HG03066 (cell line): ENCODE measurements at regions not wholly inside any gene's neighbourhood (a gene's known extent, or its start where the extent isn't known, plus 50 kb on each side); places are given as distances from the start of the nearest gene placed in this dataset.

Experiments
- ATAC-seq: cut with Tn5 transposase; IDR thresholded peaks from one replicate; pipeline ENCODE4 v1.9.1; 2021; ENCODE audit warnings: low read depth; ENCODE audit not compliant: unreplicated experiment

DNA sequence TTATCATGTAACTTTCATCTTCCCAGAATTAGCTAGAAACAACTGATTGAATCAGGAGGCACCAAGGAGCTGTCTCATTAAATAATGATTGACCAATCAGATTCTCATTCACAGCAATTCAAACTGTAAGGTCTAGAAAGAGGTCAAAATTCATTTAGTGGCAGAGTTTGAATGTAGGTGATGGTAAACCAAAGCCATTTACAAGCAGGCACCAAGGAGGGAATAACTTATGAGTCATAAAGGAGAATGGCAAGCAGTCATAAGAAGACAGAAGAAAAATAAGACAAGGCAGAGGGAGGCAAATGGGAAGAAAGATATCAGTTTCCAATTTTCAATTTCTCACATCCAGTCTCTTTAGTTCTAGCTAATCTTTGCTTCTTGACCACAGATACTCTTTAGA lies 52.9 kb upstream of the DEFB112 start:
- no peak for ATAC-seq

DNA sequence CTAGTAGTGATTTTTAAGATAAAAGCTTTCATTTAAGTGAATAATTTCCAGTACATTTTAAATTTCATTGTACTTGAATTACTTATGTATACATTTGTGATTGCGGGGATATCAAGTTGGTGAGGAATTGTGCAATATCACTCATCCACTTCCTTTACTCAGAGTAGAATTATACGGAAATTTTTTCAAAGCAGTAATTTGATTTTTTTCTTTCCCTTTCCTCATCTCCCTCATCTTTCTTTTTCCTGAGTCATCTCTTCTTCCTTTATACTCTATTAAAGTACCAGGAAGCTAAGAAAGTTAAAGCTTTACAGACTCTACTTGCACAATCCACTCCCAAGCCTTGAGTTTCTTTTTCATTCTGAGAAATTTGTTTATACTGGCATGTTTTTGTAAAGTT lies 60.9 kb upstream of the DEFB112 start:
- no peak for ATAC-seq

GRCh38 chr6:50112981-50113857 lies 63.5 kb upstream of the DEFB112 start:
- no peak for ATAC-seq

DNA sequence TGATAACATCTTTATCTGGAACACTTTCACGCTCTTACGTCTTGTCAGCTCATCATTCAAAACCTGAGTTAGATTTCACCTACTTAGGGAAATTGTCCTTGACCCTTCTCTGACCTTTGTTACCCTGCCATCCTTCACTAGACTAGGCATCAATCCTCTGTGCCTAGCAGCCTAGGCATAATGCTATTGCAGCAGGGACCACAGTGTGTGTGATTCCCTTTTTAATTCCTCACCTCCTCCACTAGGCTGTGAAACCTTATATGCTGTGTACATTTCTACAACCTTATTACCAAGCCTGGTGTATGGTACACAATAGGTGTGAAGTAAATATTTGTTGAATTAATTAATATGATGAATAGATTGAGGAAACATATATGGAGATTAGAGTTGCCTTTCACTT lies 66.7 kb upstream of the DEFB112 start:
- ATAC-seq, result no peak

GRCh38 chr6:50116797-50117542 lies 67.2 kb upstream of the DEFB112 start:
- ATAC-seq, result no peak

DNA sequence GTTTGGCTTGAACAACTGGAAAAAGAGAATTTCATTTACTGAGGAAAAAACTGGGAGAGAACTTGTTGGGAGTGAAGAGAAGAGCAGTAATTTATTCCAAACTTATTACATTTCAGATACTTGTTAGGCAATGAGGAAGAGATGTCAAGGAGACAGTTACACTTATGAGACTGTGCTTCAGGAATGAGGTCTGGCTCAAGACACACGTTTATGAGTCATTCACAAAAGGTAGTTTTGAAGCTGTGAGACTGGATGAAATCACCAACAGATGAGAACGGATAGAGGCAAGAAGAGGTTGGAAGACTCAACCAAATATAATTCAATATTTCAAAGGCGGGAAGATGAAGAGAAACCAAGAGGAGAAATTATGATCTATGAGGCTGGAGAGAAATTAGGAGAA lies 70.6 kb upstream of the DEFB112 start:
- ATAC-seq, result no peak

DNA sequence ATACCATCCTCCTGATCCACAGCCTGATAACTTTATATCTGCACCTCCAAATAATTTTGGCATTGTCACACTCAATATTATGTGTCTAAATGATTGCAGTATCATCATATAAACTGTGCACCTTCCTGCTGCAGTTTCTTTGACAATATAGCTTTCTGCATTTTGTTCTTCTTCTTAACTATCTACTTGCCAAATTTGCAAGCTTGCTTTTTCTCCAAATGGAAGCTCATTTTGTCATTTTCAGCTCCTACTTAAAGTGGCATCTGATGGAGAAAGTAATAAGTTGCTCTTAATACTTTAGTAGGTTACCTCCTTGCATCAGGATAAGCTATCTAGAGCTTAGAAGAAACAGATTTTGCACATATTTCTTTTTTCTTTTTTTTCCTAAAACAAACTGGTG lies 74.0 kb upstream of the DEFB112 start:
- no peak for ATAC-seq

DNA sequence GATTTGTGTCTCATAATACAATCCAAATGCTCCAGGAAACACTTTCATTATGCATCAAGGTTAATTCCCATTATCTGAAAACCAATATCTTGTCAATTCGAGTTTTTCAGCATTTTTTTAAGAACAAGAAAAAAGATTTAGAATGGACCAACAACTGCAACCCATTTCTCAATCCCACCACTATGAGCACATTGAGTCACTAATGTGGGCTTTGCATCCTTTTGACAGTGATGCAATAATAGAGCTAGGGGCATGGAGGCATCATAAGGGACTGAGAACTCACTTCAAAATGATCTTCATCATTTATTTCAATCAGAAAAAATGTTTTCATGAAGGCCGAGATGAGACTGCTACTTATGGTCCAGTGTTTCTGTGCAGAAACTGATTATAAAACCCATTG lies 74.8 kb upstream of the DEFB112 start:
- ATAC-seq, result no peak

GRCh38 chr6:50128420-50129005 lies 78.8 kb upstream of the DEFB112 start:
- no peak for ATAC-seq

- ATAC-seq, result no peak
Observed at GRCh38 chr6:50135968-50136367, 86.2 kb upstream of the DEFB112 start.

GRCh38 chr6:50141100-50141499 lies 91.4 kb upstream of the DEFB112 start:
- no peak for ATAC-seq

GRCh38 chr6:50143011-50143719 lies 93.4 kb upstream of the DEFB112 start:
- ATAC-seq, result no peak

DNA sequence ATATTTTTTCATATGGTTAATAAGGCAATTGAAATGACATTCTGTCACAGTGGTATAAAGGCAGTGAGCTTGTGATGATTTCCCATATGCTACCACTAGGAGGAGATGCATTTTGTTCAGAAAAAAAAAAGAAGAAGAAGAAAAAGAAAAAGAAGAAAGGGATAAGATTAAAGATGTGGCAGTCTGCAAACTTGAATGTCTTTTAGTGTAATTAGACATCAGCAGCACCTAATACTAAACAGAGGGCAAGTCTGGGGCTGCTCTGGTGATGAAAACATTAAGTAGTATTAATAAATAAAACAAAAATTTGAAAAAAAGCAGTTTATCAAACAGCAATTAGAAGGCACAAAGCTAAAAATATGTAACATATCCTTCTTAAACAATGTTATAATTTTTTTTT lies 95.4 kb upstream of the DEFB112 start:
- ATAC-seq, result no peak

DNA sequence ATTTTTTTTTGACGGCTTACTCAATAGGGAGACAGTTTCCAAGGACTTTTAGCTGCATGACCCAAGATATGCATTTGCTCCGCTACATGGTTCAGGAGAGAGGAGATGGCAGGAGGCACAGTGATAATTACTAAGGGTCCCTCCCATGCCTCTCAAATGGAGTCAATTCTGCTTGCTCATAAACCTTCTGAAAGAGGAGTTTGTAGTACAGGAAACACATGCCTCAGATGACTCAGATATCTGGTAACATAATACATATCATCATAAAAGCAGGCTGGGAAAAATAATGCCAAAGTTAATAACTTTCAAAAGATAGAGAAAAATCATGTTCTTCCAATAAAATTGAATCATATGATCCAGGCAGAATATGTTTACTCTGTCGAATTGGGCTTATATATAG lies 97.6 kb upstream of the DEFB112 start:
- no peak for ATAC-seq

GRCh38 chr6:50180646-50181045 lies 130.9 kb upstream of the DEFB112 start:
- ATAC-seq, result no peak

- ATAC-seq, result no peak
Observed at GRCh38 chr6:50185006-50185405, 135.3 kb upstream of the DEFB112 start.

DNA sequence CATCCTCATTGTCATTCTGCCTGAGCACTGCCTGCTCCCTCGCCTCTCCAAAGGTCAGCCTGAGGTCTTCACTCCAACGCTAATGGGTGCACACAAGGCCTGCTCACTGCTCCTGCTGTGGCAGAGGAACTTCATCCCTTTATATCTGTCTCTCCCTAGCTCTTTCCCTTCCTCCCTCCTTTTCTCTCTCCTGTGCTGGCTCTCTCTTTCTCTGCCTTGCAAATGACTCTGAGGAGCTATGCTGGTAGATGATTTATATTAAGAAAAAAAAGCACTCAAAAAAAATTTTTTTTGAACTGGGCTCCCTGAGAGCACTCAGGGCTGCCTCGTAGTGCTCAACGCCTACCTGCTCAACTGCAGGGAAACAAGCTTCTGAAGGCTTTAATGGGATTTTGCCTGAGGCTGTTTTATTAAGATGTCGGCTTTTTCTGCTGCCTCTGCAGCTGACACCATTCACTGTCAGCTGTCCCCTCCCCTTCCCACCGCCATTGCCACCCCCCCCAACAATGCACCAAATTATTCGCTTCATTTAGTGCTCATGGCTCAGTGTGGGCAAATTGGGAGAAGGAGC lies 137.7 kb upstream of the DEFB112 start:
- no peak for ATAC-seq

- no peak for ATAC-seq
Observed at GRCh38 chr6:50198245-50198644, 148.5 kb upstream of the DEFB112 start.

DNA sequence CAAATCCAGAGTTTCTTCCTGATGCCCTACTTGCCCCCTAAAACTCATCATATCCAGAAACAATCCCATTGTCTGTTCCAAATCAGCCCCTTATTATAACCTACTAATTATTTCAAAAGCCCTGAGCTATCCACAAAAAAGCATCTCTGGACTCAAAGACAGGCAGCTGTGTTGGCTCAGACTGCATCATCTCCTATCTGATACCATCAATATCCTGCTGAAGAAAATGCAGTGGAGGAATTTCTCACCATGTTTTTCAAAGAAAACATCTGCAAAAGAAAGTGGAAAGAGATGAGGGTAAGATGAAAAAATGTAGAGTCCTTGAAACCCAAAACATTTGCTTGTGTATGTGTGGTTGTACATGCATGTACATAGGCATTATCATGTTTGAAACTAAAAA lies 153.0 kb upstream of the DEFB112 start:
- no peak for ATAC-seq

DNA sequence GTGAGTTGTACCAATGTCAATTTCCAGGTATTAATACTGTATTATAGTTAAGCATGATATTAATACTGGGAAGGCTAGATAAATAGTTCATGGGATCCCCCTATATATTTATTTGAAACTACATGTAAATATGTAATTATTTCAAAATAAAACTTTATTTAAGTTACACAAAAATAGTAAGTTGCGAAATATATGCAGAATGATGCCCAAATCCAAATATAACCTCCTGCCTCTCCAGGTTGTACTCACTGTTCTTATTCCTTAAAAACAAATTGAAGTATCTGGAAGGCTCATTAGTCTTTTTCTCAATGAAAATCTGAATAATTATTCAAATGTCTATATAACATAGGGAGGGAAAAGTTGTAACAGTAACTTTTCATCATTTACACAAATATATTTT lies 161.9 kb upstream of the DEFB112 start:
- ATAC-seq, result no peak

GRCh38 chr6:50213146-50213545 lies 163.4 kb upstream of the DEFB112 start:
- ATAC-seq, result no peak
